CD4-positive, alpha-beta T cell treated with Interleukin-6 for 4 hours (primary cell): ENCODE measurements at regions not wholly inside any gene's neighbourhood (a gene's known extent, or its start where the extent isn't known, plus 50 kb on each side); places are given as distances from the start of the nearest gene placed in this dataset.
"Not testable (repeated sequence)": the region's sequence is repeated elsewhere in the genome, so short reads cannot be mapped to it uniquely, and the experiment has no call there.

Experiments
- DNase-seq: peaks from one replicate; pipeline ENCODE4 v3.0.0-alpha.2; 2020; ENCODE audit warnings: mixed read lengths

- DNase-seq: no peak
Observed at GRCh38 chr2:8334866-8335325, 347.0 kb upstream of the ID2 start.

- no peak for DNase-seq
Observed at GRCh38 chr2:8335801-8336200, 346.1 kb upstream of the ID2 start.

- DNase-seq: peak; percentile 41
Observed at GRCh38 chr2:8337321-8337720, 344.5 kb upstream of the ID2 start.

GRCh38 chr2:8342407-8342806 is 339.4 kb upstream of the ID2 start:
- DNase-seq: no peak

- no peak for DNase-seq
Observed at GRCh38 chr2:8343031-8343430, 338.8 kb upstream of the ID2 start.

- no peak for DNase-seq
Observed at GRCh38 chr2:8344144-8345097, 337.4 kb upstream of the ID2 start.

GRCh38 chr2:8345200-8345599 is 336.7 kb upstream of the ID2 start:
- DNase-seq: no peak

- no peak for DNase-seq
Observed at GRCh38 chr2:8346208-8346607, 335.6 kb upstream of the ID2 start.

GRCh38 chr2:8346706-8347430 is 335.0 kb upstream of the ID2 start:
- no peak for DNase-seq

- DNase-seq: not testable (repeated sequence)
Observed at GRCh38 chr2:8348911-8349310, 332.9 kb upstream of the ID2 start.

- DNase-seq: no peak
Observed at GRCh38 chr2:8352296-8352695, 329.6 kb upstream of the ID2 start.

- no peak for DNase-seq
Observed at GRCh38 chr2:8352989-8353388, 328.9 kb upstream of the ID2 start.

- DNase-seq: no peak
Observed at GRCh38 chr2:8355102-8355859, 326.6 kb upstream of the ID2 start.

GRCh38 chr2:8357738-8358518 is 323.9 kb upstream of the ID2 start:
- DNase-seq: no peak

- DNase-seq: no peak
Observed at GRCh38 chr2:8361930-8362329, 319.9 kb upstream of the ID2 start.

GRCh38 chr2:8363161-8363560 is 318.7 kb upstream of the ID2 start:
- DNase-seq: no peak

GRCh38 chr2:8364668-8365067 is 317.2 kb upstream of the ID2 start:
- no peak for DNase-seq

GRCh38 chr2:8365331-8365910 is 316.4 kb upstream of the ID2 start:
- no peak for DNase-seq

- DNase-seq: no peak
Observed at GRCh38 chr2:8367833-8368232, 314.0 kb upstream of the ID2 start.

- no peak for DNase-seq
Observed at GRCh38 chr2:8368463-8368862, 313.4 kb upstream of the ID2 start.

- no peak for DNase-seq
Observed at GRCh38 chr2:8369522-8369921, 312.3 kb upstream of the ID2 start.

GRCh38 chr2:8370258-8370802 is 311.5 kb upstream of the ID2 start:
- DNase-seq: no peak
